IPS-NIHi11 (cell line): ENCODE measurements at regions not wholly inside any gene's neighbourhood (a gene's known extent, or its start where the extent isn't known, plus 50 kb on each side); places are given as distances from the start of the nearest gene placed in this dataset.
"Not testable (repeated sequence)": the region's sequence is repeated elsewhere in the genome, so short reads cannot be mapped to it uniquely, and the experiment has no call there.

Experiments used
- DNase-seq: peaks from one replicate; pipeline ENCODE4 v3.0.0; 2012; ENCODE audit warnings: mixed read lengths, low spot score

DNA sequence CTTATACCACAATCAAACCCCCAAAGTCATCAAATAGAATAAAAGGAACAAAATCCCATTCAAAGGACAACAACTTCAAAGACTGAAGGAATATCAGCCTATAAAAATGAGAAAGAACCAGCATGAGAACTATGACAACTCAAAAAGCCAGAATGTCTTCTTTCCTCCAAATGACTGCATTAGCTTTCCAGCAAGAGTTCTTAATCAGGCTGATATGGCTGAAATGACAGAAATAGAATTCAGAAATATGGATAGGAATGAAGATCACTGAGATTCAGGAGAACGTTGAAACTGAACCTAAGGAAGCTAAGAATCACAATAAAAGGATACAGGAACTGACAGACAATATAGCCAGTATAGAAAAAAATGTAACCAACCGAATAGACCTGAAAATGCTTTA lies 109.5 kb downstream of the SINHCAF start:
- DNase-seq: no peak

DNA sequence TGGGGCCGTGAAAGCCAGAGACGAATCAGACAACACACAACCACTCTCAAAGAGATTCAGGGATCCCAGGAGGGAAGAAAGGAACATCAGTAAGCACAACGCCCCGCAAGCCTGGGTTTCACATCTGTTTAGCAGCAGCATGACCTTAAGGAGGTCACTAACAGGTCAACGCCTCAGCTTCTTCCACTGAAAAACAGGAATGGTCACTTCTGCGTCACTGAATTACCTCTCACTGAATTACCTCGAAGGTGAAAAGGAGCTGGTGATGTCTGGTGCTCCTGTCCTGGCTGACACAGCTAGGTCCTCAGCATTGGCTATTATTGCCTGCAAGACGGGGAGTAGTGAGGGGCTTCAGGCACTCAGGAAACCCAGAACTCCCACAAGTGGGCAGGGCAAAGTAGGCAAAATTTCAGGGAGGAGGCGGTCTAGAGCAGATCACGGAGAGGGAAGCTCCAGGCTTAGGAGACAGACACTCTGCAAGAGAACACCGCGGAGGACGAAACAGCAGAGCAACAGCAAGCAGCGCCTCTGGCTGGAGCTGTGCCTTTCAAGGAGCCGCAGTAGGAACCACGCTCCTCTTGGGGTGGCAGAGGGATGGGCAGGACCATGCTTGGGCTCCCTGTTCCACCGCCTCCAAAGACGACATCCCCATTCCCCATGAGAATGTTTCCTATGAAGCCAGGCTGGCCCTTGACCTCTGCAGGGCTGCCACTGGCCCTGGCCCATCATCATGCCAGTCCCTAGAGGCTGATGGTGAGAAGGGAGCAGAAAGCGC lies 108.4 kb downstream of the SINHCAF start:
- DNase-seq: no peak

- DNase-seq: peak; percentile 44
These were observed 107.5 kb downstream of the SINHCAF start for GRCh38 chr12:31218203-31219025.

DNA sequence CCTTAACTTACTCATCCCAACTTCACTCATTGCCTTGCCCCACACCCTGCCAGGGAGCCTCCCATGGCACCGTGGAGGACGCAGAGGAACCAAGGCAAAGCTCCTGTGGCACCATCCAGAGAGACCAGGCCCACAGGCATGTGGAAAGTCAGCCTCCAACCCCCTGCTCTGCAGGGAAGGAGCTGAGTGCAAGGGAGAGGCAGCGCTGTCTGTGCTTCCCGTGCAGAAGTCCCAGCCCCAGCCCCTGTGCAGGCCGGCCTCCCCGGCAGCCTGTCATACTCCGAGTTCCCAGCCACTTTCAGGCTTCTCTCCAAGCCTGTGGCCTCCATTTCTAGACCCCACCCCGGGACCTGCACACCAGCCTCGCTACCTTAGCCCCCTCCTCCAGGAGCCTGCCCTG lies 106.4 kb downstream of the SINHCAF start:
- DNase-seq: no peak

- no peak for DNase-seq
These were observed 105.9 kb downstream of the SINHCAF start for GRCh38 chr12:31220061-31220460.

- no peak for DNase-seq
These were observed 105.1 kb downstream of the SINHCAF start for GRCh38 chr12:31220633-31221550.

- no peak for DNase-seq
These were observed 104.4 kb downstream of the SINHCAF start for GRCh38 chr12:31221551-31221945.

DNA sequence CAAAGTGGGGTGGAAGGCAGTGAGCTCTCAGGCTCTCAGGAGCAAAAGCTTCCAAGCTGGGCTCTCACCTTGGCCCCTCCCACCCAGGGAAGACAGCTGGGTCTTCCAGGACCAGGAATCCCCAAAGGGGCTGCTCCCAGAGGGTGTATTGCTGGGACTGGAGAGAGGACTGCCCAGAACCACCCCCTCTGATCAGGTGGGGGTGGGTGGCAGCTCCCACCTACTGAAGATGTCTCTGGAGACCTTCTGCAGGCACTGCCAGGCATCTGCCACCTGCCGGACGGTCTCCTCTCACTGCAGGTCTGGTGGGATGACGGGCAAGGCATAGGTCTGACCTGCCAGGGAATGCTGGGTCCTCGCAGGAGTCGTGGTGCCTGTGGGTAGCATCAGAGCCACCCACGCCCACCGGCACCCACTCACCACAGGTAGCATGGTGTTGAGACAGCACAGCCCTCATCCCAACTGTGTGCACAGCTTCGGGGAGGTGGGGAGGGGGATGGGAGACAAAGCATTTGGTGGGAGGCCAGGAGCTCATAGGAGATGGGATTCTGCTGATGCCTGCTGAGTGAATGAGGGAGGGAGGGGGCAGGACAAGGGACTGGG lies 103.2 kb downstream of the SINHCAF start:
- no peak for DNase-seq

GRCh38 chr12:31223640-31224039 lies 102.3 kb downstream of the SINHCAF start:
- DNase-seq: not testable (repeated sequence)

- peak; percentile 47 for DNase-seq
These were observed 101.0 kb downstream of the SINHCAF start for GRCh38 chr12:31224768-31225448.

DNA sequence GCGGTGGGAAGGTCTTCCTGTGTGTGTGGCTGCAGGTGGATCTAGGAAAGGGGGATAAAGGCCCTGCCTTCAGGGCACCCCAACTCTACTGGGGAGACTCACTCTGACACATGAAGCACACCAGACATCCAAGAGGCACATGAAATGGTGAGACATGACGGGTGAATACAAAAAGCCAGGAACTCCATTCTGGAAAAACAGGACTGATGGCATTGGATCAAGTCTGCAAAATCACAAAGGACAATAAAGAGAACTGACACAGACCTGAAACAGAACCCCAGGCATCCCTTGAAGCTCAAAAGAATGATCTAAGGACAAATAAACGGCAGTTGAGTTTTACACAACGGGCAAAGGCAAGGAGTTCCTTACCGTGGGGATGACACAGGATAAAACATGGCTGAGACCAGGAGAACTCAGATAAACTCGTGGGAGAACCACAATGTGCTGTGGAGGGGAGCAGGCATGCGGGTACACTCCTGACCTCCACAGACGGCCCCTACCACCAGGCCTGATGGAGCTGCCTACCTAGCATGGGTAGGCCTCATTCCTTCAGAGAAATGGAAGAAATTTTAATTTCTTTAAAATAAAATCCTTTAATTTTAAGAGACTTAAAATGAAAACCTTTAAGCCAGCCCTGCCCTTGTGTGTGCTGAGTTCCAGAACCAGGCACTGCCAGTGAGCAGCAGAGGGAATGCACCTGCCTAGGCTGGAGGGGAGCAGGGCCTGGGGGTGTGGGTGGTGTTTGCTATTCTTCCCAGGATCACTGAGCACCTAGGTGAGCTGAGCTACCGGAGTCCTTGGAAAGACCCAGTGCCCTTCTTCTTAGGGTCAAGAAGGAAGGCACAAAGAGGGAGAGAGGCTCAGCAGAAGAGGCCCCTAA lies 100.1 kb downstream of the SINHCAF start:
- DNase-seq: no peak

GRCh38 chr12:31226639-31227038 lies 99.3 kb downstream of the SINHCAF start:
- no peak for DNase-seq

DNA sequence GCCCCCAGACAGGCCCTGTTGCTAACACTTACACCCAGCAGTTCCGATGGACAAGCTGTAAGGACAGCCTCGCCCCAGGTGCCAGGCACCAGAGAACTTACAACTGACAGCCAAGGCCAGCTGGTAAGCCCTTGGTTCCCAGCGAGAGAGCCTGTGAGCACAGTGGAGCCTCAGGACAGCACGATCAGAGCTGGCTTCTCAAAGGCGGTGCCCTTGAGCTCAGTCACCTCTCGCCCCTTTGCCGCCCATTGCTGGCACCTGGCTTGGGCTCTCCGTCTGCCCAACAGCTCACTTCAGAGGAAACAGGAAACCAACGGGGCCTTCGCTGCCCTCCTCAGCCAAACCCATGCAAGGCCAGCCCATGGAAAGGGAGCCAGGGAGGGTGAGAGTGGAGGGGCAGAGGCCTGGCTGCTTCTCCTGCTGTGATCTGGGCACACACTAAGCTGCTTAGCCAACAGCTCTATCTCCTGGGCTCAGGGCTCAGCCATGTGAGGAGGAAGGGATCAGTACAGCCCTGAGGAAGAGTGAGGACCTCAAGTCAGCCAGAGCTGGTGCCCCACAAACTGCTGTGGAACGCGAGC lies 98.5 kb downstream of the SINHCAF start:
- DNase-seq: no peak

DNA sequence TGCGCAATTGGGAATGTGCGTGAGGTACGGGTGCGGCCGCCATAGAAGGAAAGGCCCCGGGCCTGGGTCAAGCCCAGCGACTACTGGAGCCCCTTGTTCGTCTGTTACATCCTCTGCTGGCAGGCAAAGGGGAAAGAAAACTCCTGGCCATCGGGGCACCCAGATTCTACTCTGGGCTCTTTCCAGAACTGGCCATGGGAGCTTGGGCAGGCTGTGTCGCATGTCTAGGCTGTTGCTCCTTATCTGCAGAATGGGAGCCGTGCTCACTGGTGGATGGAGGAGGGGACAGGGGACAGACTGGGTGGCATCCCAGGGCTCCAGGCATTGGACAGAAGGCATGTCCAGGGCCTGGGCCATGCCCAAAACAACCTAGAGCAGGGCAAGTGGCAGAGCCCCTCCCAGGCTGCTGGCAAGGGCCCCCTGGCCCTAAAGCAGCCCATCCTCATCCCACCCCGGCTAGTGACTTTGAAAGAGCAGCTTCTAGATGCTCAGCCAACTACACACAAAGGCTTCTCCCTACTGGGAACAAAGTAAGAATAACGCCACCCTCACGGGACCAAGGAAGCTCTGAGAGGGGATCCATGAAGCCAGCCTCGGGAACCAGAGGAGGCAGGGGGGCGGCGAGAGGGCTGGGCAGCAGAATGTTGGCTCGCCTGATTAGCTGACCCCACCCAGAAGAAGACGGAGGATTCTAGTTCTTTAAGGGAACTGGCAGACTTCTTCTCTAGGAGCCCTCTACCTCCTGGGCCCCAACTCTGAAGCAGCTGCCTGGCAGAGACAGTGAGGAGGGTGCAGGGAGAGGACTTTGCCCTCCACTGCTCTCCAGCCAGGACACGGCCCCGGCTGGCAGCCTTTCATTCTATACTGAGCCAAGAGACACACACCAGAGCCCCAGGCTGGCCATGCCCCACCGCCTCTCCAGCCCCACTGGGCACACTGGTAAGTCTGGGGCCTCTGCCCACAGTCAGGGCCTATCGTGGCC lies 96.8 kb downstream of the SINHCAF start:
- DNase-seq: no peak

DNA sequence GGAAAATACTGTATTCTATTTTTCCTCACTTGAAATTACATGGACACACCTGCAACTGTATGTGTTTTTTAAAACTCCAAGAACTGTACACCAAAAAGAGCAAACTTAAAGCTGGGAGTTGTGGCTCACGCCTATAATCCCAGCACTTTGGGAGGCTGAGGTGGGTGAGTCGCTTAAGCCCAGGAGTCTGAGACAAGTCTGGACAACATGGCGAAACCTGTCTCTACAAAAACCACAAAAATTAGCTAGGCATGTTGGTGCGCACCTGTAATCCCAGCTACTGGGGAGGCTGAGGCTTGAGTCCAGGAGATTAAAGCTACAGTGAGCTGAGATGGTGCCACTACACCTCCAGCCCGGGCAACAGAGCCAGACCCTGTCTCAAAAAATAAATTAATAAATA lies 95.9 kb downstream of the SINHCAF start:
- no peak for DNase-seq
